ENCODE measurements at regions not wholly inside any gene's neighbourhood (a gene's known extent, or its start where the extent isn't known, plus 50 kb on each side); places are given as distances from the start of the nearest gene placed in this dataset.

- DNase-seq (ENCODE audit: low read depth in 2 of 2), result no peak
Measured at GRCh38 chr5:109469896-109470662, 60.3 kb upstream of the PJA2 start.

DNA sequence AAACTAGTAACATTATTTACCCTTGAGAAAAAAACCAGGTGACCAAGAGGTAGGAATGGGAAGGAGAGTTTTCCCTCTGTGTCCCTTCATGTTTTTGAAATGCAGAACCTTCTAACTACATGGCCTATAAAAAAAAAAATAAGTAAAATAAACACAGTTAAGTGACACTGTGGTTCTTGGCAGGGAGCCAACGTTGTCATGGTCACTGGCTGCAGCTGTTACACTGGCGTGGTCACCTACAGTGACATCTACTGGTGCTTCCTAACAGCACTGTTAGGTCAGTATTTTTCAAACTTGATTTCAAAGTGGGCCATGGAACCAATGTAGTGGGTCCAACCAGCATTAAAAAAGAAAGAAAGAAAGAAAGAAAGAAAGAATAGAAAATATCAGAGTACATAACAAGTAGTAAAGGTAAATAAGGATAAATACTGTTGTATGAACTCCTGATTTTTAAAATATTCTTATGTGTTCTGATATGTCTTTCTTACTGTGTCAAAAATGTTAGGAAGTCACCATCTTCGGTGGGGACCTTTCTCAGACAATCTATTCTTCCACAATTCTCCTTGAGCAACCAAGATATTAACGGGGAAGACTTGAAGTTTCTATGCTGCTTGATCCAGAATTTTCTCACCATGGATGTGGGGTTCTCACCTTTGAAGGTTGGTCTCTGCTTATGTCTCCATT, 59.1 kb upstream of the PJA2 start:
- DNase-seq (ENCODE audit: low read depth in 2 of 2), result peak; percentile 50 to 65

- DNase-seq (ENCODE audit: low read depth in 2 of 2), result no peak
Measured at GRCh38 chr5:109468288-109468676, 58.5 kb upstream of the PJA2 start.

DNA sequence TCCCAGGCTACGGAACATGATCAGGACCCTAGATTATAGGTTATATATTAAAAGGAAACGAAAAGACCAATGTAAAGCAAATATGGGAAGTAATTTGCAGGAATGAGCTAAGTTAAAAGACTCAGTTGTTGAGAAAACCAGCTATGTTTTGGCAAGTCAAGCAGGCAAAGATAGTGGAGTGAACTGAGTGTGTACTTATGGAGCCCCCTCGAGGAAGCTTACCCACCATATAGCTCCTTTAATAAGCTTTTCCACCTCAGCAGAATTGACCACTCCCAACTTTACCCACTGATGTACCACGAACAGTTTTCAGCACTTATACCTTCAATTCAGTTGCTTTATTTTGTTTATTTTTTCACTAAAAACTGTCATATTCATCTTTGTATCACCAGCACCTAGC, 57.3 kb upstream of the PJA2 start:
- DNase-seq (ENCODE audit: low read depth in 2 of 2), result no peak

Data from stimulated activated CD4-positive, alpha-beta T cell treated with anti-CD3 and anti-CD28 coated beads, Interleukin-15, amount 100 ng/mL, for 48 hours (primary cell).